GM03348 (cell line): ENCODE measurements at regions not wholly inside any gene's neighbourhood (a gene's known extent, or its start where the extent isn't known, plus 50 kb on each side); places are given as distances from the start of the nearest gene placed in this dataset.

Experiments
- DNase-seq: peaks from one replicate; pipeline ENCODE4 v3.0.0; 2012; ENCODE audit warnings: low spot score

GRCh38 chr20:24261351-24261750, 208.1 kb upstream of the SYNDIG1 start:
- DNase-seq: no peak

- DNase-seq: no peak
These were observed 212.3 kb upstream of the SYNDIG1 start for GRCh38 chr20:24257171-24257570.

GRCh38 chr20:24256307-24256706, 213.1 kb upstream of the SYNDIG1 start:
- no peak for DNase-seq

- no peak for DNase-seq
These were observed 214.9 kb upstream of the SYNDIG1 start for GRCh38 chr20:24254480-24254879.

- no peak for DNase-seq
These were observed 216.1 kb upstream of the SYNDIG1 start for GRCh38 chr20:24253321-24253720.

- DNase-seq: no peak
These were observed 224.3 kb upstream of the SYNDIG1 start for GRCh38 chr20:24245094-24245493.

GRCh38 chr20:24242763-24243162, 226.7 kb upstream of the SYNDIG1 start:
- DNase-seq: no peak

- DNase-seq: no peak
These were observed 228.0 kb upstream of the SYNDIG1 start for GRCh38 chr20:24241466-24241865.

- DNase-seq: no peak
These were observed 232.5 kb upstream of the SYNDIG1 start for GRCh38 chr20:24236963-24237362.

- no peak for DNase-seq
These were observed 233.2 kb upstream of the SYNDIG1 start for GRCh38 chr20:24236201-24236600.

- DNase-seq: no peak
These were observed 233.9 kb upstream of the SYNDIG1 start for GRCh38 chr20:24235296-24236175.

GRCh38 chr20:24227600-24227999, 239.0 kb upstream of the GGTLC1 start:
- no peak for DNase-seq

GRCh38 chr20:24212494-24212893, 223.9 kb upstream of the GGTLC1 start:
- no peak for DNase-seq

- DNase-seq: no peak
These were observed 223.4 kb upstream of the GGTLC1 start for GRCh38 chr20:24211972-24212371.

- no peak for DNase-seq
These were observed 221.8 kb upstream of the GGTLC1 start for GRCh38 chr20:24210356-24210755.

- DNase-seq: no peak
These were observed 220.1 kb upstream of the GGTLC1 start for GRCh38 chr20:24208652-24209051.

- DNase-seq: no peak
These were observed 219.3 kb upstream of the GGTLC1 start for GRCh38 chr20:24207803-24208300.

GRCh38 chr20:24206995-24207394, 218.4 kb upstream of the GGTLC1 start:
- DNase-seq: no peak

GRCh38 chr20:24203526-24204183, 215.1 kb upstream of the GGTLC1 start:
- no peak for DNase-seq

- DNase-seq: no peak
These were observed 210.9 kb upstream of the GGTLC1 start for GRCh38 chr20:24199501-24199900.

- no peak for DNase-seq
These were observed 205.6 kb upstream of the GGTLC1 start for GRCh38 chr20:24194143-24194542.

GRCh38 chr20:24190905-24191304, 202.3 kb upstream of the GGTLC1 start:
- DNase-seq: no peak

- DNase-seq: no peak
These were observed 197.2 kb upstream of the GGTLC1 start for GRCh38 chr20:24185791-24186190.
